Head of caudate nucleus (tissue), 42 donors: ENCODE measurements at regions not wholly inside any gene's neighbourhood (a gene's known extent, or its start where the extent isn't known, plus 50 kb on each side); places are given as distances from the start of the nearest gene placed in this dataset.
"Not testable (repeated sequence)": the region's sequence is repeated elsewhere in the genome, so short reads cannot be mapped to it uniquely, and the experiment has no call there.

Source experiments
- DNase-seq, 42 donors: peaks; one replicate each; pipeline versions ENCODE4 v3.0.0 to v3.0.0-alpha.2; 2020 to 2021; ENCODE audit warnings: mixed read lengths in 7 of 42
- intact Hi-C: fragments of 100-400 bp; cut with DNase I; formaldehyde crosslinking; loops from one replicate; pipeline ENCODE4 v1.15.0; 2022

GRCh38 chr2:175836361-175836760 is 165.7 kb downstream of the LNPK start:
- no peak for DNase-seq
- intact Hi-C loops = no loop called here

GRCh38 chr2:175834477-175834876 is 167.6 kb downstream of the LNPK start:
- intact Hi-C loops = no loop called here
- peak in 2 of 42 donors; percentile 2 to 7 for DNase-seq

- no peak for DNase-seq
- intact Hi-C loops = no loop called here
These were observed 169.2 kb downstream of the LNPK start for GRCh38 chr2:175832866-175833265.

DNA sequence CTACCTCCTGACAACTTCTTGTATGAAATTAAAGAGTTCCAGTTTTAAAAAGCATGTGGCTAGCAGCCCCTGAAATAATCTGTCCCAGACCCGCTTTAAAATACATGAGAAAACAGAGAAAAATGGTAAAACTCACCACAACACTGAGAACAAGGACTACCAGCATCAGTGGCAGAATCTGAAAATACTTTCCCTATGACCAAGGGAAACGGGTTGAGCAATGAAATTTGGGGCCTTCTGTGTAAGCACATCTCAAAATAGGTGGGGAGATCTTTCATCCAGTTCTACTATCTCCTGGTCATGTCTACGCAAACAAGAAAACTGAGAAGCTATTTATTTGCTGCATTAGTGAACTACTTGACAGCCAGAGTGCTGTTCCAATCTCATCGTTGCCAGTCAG is 172.3 kb downstream of the LNPK start:
- intact Hi-C loops = no loop called here
- DNase-seq = no peak

GRCh38 chr2:175827856-175828255 is 174.2 kb downstream of the LNPK start:
- intact Hi-C loops = no loop called here

DNA sequence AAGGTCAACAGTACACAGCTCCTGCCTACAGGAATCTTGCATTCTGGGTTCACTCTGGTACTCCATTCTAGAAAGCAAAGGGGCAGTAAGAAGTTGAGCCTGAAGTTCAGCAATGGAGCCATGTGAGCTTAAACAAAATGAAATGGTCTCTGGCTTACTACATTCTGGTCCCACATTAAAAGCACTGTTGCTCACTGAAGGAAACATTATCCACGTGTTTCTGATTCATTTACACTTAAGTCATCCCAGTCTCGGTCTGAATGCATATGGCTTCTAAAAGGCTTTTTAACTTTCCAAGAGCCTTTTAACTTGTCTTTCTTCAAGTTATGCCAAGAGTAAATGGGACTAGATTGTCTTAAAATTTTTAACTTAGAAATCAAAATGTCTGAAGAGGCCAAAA is 177.8 kb downstream of the LNPK start:
- no peak for DNase-seq
- intact Hi-C loops = no loop called here

More at GRCh38 chr2:175827856-175828255, 174.2 kb downstream of the LNPK start:
- no peak for DNase-seq

DNA sequence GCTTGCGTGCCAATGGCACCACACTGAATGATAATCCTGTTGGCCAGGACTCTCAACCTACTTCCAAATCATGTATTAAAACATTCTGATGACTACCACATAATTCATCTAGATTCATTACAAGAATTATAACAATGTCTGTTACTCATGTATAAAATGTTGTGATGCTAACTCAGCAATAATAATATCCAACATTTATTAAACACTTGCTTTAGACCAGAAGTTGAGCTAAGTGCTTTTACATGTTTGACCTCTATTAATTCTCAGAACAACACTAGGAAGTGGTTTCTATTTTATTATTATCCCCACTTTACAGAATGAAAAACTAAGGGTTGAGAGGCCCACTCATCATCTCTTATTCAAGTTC is 178.4 kb downstream of the LNPK start:
- no peak for DNase-seq
- intact Hi-C loops = no loop called here

DNA sequence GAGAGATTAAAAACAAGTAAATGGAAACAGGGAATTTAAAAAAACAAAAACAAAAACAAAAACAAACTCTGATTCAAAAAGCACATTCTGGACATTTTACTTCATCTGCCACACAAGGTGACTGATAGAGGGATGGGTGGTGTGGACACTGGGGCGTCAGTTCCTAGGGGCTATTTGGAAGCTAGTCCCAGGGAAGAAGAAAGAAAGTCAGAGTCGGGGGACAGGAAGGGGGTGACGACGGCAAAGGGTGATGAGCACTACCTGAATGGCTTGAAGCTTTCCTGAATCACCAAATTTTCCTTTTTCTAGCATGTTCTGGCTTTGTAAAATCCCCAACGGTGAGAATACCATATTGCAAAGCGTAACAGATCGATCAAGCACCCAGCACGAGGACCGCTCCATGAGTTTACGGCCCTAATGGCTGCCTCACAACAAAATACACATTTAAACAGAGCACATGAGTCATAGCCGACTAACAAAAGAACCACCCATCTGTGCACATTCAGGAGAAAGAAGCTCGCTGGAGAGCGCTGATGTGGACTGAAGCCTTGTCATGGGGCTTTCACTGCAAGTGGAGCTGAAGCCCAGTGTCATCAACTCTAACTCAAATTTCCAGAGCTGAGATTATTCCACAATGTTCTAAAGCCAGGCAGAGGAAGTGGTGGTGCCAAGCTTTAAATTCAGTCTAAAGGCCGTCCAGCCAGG is 178.9 kb downstream of the LNPK start:
- intact Hi-C loops = no loop called here
- DNase-seq = peak in 3 of 42 donors; percentile 2 to 55 (median 20)

DNA sequence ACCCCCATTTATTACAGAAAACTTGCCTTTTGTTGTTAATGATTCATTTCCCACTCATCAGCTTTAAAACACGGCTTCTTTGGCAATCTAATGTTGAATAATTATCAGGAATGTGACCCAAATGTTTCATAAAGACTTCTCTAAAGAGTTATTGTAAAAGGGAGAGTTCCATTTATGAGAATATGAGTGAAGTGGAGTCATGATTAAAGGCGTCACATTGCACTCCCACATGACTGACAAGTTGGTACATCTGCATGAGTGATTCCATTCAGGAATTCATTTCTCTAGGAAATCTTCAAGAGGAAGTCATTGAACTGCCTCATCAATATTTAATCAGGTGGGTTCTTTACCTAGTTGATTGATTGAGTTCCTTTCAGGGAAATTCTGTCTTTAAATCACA is 184.8 kb downstream of the LNPK start:
- intact Hi-C loops = no loop called here
- DNase-seq = no peak

- no peak for DNase-seq
- intact Hi-C loops = no loop called here
These were observed 186.5 kb downstream of the LNPK start for GRCh38 chr2:175815537-175815936.

DNA sequence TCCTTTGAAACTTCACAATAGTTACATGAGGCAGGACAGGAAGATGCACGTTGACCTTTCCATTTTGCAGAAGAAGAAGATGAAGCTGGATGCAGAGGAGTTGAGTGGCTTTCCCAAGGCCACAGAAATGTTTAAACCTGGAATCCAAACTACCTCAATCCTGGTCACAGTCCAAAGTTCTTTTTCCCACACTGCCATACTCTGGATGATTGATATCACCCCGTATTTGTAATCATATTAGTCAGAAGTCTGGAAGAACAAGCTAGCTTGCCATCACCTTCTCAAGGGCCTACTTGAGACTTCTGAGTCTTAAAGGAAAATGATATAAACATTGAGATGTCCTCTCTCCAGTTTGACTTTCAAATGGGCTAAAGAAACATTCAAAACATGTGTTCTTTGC is 190.1 kb downstream of the LNPK start:
- no peak for DNase-seq
- intact Hi-C loops = no loop called here

DNA sequence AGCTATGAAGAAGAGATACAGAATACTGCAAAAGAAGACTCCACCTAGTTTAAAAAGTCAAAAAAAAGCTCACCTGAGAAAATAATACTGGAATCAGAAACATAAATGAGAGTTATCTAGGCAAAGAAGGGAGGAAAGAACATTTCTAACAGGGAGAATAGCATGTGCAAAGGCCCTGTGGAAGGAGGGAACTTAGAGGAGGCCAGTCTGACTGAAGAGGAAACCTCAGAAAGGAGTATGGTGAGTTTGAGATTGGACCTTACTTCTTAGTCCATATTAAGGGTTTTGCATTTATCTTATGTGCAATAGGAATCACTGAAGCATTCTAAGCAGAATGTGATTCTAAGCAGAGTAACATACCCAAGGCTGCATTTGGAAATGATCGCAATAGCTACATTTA is 193.2 kb downstream of the LNPK start:
- DNase-seq = no peak
- intact Hi-C loops = no loop called here

DNA sequence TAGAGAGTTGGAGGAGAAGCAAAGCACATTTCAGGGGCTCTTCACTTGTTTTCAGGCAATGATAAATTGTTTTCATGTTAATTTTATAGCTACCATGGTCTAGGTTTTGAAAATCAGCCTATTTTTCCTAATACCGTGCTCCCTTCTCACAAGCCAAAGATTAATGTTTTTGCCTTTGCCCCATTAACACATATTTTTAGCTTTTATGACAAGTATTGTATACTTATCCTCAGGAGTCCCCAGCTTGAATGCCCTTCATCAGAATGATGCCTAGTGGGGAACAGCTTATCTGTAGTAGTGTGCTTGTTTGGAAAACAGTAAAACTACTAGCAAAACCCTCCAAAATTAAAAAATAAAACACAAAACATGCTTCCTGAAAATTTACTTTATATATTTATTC is 194.0 kb downstream of the LNPK start:
- DNase-seq = no peak
- intact Hi-C loops = no loop called here

DNA sequence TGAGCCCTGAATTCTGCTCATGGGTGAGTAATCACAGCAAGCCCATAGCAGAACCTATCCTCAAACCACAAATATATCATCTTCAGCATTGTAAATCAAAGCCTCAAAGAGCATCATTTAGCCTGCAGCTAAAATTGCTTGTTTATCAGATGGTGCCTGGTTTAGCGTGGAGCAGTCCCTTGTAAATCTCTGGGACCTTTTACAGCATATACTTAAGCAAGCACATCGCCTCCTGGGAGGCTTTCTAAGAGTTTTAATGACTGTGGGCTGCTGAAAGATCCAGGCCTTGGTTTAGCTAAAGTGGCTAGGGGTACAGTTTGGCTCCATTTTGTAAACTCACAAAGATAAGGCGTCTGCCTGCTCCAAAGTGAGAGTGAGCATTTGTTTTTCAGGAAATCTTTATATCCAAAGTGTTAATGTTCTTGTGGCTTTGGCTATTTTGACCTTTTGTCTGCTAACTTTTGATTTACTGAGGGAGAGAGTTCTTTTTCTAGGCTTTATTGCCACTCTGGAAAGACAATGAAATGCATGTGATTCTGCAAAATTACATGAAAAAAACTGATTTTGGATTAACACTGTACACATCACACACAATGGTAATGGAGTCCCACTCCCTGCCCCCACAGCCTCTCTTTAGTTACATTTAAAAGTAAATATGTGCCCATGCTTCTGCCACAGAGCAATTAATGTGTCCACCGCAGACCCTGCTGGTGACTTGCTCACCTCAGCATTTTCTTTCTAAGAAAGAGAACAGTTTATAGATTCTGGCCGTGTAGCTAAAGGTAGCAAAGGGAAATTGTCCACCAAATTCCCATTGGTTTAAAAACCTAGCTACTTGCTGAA is 194.8 kb downstream of the LNPK start:
- DNase-seq = no peak
- intact Hi-C loops = no loop called here

GRCh38 chr2:175806570-175806969 is 195.5 kb downstream of the LNPK start:
- intact Hi-C loops = no loop called here
- no peak for DNase-seq

DNA sequence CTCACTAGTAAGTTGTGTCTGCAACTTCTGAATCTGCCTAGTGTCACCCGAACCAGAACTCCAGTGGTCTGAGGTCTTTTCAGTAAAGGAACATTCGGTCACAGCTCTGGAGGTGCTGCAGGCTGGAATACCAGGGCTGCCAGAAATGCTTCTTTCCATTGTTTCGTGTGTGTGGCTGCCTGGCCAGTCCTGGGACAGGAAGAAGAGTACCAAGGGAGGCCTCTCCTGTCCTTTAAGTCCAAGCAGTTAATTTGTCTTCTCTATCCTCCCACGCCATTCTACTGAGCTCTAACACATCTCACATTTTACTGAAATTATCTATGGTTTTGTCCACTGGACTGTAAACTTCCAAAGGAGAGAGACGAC is 196.0 kb downstream of the LNPK start:
- intact Hi-C loops = no loop called here

DNA sequence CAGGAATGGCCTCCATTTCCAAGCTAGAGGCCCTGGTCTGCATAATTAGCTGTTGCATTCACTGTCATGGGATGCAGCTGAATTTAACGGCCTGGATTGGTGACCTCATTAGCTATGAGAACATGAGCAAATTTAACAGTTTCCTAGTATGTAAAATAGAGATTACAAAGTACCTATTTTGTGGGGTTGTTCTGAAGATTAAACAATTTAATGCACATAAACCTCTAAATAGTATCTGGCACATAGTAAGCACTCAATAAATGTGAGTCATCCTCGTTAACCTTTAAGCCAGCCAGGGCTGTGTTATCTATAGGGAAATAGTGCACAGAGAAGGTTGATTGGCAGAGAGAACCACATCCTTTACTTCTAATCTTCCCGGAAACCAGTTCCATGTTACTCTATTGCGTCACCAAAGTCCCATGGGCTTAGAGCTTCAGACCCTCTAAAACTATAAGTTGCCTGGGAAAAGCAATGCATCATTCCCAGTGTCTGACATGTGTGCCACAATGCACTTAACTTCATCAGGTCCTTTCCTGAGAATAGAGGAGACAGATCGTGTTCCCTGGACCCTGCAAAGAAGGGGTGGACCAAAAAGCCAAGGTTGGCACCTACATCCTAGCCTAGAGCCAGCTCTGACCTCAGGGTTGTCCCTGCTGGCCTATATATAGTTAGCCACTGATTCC is 196.5 kb downstream of the LNPK start:
- intact Hi-C loops = no loop called here
- no peak for DNase-seq

More for the DNA sequence above, 196.0 kb downstream of the LNPK start:
- DNase-seq = no peak

GRCh38 chr2:175804122-175804521 is 197.9 kb downstream of the LNPK start:
- intact Hi-C loops = no loop called here
- no peak for DNase-seq

DNA sequence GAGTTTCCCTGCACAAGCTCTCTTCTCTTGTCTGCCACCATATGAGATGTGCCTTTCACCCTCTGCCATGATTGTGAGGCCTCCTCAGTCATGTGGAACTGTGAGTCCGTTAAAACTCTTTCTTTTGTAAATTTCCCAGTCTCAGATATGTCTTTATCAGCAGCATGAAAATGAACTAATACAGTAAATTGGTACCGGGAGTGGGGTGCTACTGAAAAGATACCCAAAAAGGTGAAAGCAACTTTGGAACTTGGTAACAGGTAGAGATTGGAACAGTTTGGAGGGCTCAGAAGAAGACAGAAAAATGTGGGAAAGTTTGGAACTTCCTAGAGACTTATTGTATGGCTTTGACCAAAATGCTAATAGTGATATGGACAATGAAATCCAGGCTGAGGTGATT is 205.6 kb downstream of the LNPK start:
- intact Hi-C loops, DNase-seq: not testable (repeated sequence)

DNA sequence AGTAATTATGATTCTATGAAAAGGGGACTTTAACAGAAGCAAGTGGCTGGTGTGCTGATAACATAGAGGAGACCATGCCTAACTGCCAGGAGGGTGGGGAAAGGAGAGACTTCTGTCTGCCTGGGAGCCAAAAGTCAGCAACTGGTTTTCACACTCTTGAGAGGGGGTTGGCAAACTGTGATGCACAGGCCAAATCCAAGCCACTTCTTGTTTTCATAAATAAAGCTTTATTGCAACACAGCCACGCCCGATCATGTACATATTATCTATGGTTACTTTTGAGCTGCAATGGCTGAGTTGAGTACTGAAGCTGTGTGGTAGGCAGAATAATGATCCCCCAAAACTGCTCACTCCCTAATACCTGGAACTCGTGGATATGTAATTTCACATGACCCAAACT is 208.4 kb downstream of the LNPK start:
- intact Hi-C loops = no loop called here

More for the DNA sequence above, 208.4 kb downstream of the LNPK start:
- no peak for DNase-seq
